ENCODE measurements at regions not wholly inside any gene's neighbourhood (a gene's known extent, or its start where the extent isn't known, plus 50 kb on each side); places are given as distances from the start of the nearest gene placed in this dataset.

DNA sequence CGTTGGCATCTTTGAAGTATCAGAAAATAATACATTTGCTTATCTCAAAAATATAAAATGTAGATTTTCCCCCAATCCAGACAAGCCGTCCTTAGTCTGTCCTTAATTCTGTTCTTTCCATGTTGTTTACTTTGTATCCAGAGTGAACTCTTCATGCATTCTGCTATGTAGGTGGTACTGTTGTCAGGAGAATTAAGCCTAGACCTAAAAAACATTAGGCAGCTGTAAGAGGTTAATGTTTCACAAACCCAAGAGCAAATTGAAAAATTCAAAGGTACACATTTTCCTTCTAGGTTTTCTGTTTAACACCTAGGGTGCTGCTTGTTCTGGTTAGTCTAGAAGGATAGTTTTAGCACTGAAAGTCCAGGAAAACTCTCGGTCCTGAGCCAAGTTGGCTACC is 426.4 kb downstream of the QKI start:
- no peak for TF ChIP-seq EZH2phosphoT487 (conservative IDR thresholded peaks at IDR 0.05; ENCODE audit: low read length)
- TF ChIP-seq, protein P1, sequence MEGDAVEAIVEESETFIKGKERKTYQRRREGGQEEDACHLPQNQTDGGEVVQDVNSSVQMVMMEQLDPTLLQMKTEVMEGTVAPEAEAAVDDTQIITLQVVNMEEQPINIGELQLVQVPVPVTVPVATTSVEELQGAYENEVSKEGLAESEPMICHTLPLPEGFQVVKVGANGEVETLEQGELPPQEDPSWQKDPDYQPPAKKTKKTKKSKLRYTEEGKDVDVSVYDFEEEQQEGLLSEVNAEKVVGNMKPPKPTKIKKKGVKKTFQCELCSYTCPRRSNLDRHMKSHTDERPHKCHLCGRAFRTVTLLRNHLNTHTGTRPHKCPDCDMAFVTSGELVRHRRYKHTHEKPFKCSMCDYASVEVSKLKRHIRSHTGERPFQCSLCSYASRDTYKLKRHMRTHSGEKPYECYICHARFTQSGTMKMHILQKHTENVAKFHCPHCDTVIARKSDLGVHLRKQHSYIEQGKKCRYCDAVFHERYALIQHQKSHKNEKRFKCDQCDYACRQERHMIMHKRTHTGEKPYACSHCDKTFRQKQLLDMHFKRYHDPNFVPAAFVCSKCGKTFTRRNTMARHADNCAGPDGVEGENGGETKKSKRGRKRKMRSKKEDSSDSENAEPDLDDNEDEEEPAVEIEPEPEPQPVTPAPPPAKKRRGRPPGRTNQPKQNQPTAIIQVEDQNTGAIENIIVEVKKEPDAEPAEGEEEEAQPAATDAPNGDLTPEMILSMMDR (IDR thresholded peaks at IDR 0.05; ENCODE audit: insufficient read depth, low read length, poor library complexity, severe bottlenecking) = no peak
